HG03039 (cell line): ENCODE measurements at regions not wholly inside any gene's neighbourhood (a gene's known extent, or its start where the extent isn't known, plus 50 kb on each side); places are given as distances from the start of the nearest gene placed in this dataset.

Source experiments
- ATAC-seq: cut with Tn5 transposase; IDR thresholded peaks from one replicate; pipeline ENCODE4 v1.9.1; 2021; ENCODE audit warnings: mild to moderate bottlenecking, moderate library complexity; ENCODE audit not compliant: unreplicated experiment

GRCh38 chr20:7682916-7683315 lies 257.3 kb downstream of the HAO1 start:
- ATAC-seq, result no peak

- ATAC-seq, result no peak
Measured at GRCh38 chr20:7687065-7687464, 253.2 kb downstream of the HAO1 start.

DNA sequence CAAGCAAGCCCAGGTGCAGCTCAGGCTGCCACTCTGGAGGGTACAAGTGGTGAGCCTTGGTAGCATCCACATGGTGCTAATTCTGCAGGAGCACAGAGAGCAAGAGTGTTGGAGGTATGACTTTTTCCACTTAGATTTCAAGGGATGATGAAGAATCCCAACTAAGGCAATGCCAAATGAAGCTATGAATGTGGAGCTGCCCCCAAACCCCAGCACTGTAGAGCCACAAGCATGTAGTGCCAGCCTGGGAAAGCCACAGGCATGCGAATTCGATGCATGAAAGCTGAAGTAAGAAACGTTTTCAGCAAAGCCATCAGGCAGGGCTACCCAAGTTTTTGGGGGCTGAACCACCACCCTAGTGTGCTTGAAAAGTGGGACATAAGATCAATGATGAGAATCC lies 251.1 kb downstream of the HAO1 start:
- ATAC-seq, result no peak

DNA sequence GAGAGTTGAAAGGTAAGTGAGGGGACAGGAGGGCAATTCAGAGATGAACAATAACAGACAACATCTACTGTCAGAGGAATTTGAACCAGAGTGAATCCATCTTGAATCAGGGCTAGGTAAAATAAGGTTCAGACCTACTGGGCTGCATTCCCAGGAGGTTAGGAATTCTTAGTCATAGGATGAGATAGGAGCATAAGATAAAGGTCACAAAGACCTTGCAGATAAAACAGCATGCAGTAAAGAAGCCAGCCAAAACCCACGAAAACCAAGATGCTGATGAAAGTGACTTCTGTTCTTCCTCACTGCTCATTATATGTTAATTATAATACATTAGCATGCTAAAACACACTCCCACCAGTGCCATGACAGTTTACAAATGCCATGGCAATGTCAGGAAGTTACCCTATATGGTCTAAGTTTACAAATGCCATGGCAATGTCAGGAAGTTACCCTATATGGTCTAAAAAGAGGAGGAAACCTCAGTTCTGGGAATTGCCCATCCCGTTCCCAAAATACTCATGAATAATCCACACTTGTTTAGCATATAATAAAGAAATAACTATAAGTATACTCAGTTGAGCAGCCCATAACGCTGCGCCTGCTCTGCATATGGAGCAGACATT lies 248.5 kb downstream of the HAO1 start:
- no peak for ATAC-seq

DNA sequence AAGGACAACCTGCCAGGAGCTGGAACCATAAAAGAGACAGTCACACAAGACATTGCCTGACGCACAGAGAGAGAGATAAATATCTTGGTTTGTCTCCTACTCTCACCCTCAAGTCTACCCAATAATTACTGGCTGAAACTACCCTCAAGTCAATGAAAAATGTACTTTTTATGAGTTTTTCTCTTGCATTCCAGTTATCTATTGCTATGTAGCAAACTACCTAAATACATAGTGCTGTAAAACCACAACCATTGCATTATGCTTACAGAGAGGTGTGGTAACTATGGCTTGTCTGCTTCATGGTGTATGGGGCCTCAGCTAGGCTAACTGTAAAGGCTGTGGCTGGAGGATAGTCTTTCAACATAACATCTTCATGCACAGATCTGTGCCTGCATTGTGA lies 247.8 kb downstream of the HAO1 start:
- no peak for ATAC-seq

- no peak for ATAC-seq
Measured at GRCh38 chr20:7693761-7694160, 246.5 kb downstream of the HAO1 start.

DNA sequence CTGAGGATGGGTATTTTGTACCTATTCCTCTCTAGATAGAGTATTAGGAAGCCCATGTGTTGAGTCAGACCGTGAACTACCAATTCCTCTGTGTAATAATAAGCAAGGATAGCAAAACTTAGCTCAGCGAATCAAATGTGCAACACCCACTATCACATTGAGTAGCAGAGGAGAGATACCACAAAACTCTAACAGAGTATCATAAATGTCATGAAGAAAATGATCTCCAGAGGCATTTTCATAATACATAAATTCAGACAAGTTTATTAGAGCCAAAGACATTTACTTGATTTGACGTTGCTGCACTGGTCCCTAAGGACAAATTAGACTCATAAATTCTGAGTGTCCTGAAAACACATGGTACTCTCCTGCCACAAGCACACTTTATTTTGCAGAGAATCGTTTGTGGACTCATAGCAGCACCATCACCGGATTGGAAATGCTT lies 245.2 kb downstream of the HAO1 start:
- no peak for ATAC-seq

DNA sequence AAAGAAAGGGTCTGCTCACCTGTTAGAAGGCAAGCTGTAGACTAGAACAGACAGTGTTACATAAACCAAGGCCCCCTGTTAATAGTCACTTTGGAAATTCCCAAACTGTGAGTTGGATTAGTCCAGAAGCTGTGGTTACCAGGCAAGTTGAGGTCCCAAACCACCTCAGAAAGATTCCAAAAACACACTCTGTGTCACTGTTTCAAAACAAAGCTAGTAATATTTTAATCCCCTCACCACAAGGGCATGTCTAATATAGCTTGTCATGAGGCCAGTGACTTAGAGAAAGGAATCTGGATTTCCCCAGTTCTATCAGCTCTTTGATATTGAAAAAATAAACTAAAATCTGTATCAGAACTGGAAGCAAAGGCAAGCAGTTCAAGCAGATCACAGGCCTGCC lies 244.6 kb downstream of the HAO1 start:
- no peak for ATAC-seq

- ATAC-seq, result no peak
Measured at GRCh38 chr20:7696311-7696710, 243.9 kb downstream of the HAO1 start.

- ATAC-seq, result no peak
Measured at GRCh38 chr20:7702141-7702540, 238.1 kb downstream of the HAO1 start.

- ATAC-seq, result no peak
Measured at GRCh38 chr20:7703551-7703961, 236.7 kb downstream of the HAO1 start.

DNA sequence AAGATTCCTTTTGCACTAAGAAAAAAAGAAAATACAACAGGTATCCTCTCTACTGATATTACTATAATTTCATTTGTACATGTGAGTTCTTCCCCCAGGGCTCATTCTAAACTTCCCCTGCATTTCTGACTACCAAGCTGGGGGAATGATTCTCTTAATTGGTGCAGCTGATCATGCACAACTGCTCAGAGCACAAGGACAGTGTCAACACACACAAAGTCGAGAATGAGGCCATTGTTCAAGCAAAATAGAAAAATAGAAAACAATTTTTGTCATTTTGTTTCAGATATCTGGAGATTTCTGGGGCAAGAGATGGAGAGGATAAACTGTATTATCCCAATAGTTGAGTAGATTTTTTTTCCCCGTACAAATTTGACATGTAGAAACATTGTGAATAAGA lies 236.3 kb downstream of the HAO1 start:
- ATAC-seq, result no peak

GRCh38 chr20:7708112-7708511 lies 232.1 kb downstream of the HAO1 start:
- no peak for ATAC-seq

DNA sequence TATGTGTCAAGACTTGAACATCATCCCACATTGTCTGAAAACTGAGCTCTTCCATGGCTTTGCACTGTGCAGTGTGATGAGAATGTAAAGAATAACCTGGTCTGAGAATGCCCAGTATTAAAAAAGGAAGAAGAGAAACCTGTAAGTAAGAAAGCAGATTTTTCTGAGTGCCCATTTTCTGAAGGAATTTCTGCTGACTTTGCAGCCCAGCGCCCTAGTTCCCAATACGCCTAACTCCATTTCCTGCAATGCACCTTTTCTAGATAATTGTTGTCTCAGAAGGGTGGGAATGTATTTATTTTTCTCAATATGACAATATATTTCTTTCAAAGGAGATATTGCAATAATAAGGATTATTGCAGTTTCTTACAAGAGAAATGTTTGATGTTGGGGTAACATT lies 231.5 kb downstream of the HAO1 start:
- no peak for ATAC-seq

DNA sequence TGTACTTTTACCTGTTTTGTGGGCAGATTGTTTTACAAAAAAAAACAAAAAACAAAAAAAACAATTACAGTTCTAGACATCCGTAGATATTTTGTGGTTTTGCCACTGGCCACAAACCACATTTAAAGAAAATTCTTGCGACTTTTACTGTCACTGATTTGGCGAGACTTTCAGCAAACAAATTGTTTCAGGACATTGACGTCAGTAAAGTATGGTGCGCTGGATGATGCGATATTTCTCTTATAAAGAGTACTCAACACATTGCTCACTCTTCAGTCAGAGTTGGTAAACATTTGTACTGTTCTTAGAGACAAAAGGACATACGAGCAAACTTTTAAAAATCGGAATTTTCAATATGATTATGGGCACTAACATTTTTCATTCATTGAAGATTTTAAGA lies 229.8 kb downstream of the HAO1 start:
- no peak for ATAC-seq

DNA sequence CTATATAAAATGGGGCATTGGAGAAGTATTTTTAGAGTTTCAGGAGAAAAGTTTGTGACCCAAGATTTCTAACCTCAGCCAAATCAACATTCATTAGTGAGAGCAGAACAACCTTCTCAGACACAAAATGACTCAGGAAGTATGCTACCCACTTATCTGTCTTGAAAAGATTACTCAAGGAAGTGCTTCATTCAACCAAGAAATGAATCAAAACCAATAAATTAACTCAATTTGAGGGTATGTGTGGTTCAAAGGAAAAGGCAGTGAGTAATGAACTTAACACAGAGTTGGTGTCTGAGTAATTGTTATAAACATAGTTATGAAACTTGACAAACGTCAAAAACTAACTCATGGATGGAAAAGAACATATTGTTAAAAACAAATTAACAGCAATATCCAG lies 227.6 kb downstream of the HAO1 start:
- no peak for ATAC-seq

GRCh38 chr20:7714549-7714948 lies 225.7 kb downstream of the HAO1 start:
- ATAC-seq, result no peak

- no peak for ATAC-seq
Measured at GRCh38 chr20:7716286-7716972, 223.8 kb downstream of the HAO1 start.

DNA sequence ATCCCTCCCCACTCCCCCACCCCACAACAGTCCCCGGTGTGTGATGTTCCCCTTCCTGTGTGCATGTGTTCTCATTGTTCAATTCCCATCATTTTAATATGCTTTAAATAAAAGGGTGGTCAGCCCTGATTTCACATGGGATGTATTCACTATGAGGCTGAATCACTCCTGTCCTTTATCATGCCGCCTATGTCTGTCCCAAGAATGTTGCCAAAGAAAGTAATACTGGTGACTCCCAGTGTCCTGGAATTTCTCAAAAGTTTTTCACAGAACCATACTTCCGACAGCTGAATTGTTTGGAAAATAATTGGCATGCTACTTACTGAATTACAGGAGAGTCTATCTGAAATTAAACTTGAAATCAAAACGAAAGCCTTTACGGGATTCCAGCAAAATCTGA lies 217.7 kb downstream of the HAO1 start:
- no peak for ATAC-seq

DNA sequence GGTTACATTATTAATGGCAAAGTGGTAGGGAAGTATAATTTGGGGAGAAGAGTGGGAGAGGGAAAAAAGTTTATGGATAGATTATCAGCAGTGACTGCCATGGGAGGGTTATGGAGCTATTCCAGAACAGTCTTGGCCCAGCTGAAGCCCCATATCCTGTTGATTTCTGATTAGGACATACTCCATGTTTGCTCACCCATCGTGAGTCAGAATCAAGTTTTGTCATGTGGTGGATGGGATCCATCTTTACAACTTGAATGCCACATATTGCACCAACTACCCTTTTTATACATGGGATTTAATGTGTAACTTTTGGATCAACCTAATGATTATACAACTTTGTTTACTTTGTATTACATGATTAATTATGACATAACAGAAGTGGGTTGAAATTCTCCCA lies 217.0 kb downstream of the HAO1 start:
- no peak for ATAC-seq

- no peak for ATAC-seq
Measured at GRCh38 chr20:7728338-7728737, 211.9 kb downstream of the HAO1 start.

- no peak for ATAC-seq
Measured at GRCh38 chr20:7734216-7734615, 206.0 kb downstream of the HAO1 start.

GRCh38 chr20:7736336-7736735 lies 203.9 kb downstream of the HAO1 start:
- no peak for ATAC-seq
